Suppressor macrophage (primary cell): ENCODE measurements at regions not wholly inside any gene's neighbourhood (a gene's known extent, or its start where the extent isn't known, plus 50 kb on each side); places are given as distances from the start of the nearest gene placed in this dataset.
"Not testable (repeated sequence)": the region's sequence is repeated elsewhere in the genome, so short reads cannot be mapped to it uniquely, and the experiment has no call there.

ENCODE experiments used
- DNase-seq, 4 experiments: peaks; one replicate each; pipeline ENCODE4 v3.0.0-alpha.2; 2020 to 2022

DNA sequence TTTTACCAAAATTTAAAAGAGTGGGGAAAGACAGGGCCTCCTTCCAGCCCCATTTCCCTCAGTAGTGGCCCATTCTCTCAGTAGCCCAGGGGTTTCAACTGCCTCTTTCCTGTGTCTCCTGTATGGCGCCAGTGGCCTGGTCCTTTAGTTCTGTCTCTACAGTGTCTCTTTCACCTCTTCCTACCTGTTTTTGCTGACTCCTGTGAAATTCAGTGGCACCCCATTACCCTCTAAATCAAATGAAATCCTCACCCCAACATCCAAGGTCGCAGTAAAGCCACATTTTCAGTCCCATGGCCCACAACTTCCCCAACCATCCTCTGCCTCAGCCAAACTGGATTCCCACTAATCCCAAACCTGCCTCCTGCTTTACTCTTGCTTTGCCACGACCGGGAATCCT, 200.7 kb downstream of the IPMK start:
- DNase-seq: no peak

DNA sequence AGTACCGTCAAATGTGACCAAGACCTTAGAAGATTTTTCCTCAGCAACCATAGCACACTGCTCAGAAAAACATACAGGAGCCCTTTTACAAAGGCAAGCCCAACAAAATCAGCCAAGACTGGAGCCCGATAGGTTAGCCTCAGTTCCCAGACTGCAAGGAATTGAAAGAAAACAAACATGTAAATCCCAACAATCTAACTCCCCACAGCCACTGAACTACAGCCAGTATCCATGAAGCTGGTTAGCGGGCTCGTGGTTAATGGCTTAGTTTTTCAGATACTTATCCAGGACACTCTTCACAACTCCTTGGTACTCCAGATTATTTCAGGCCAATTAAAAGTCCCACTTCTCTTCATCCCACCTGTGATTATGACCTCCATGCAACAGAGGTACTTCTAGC, 201.6 kb downstream of the IPMK start:
- DNase-seq: no peak

DNA sequence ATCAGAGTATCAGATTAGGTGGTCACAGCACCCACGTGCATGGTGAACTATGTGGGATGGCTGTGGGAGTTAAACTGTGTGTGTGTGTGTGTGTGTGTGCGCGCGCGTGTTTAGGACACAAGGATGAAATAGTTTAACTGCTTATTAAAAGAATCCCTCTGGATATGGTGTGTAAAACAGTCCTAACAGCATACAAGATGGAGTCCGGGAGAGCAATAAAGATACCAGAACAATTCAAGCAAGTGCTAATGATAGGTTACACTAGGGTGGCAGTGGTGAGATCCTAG, 202.2 kb downstream of the IPMK start:
- DNase-seq: no peak

DNA sequence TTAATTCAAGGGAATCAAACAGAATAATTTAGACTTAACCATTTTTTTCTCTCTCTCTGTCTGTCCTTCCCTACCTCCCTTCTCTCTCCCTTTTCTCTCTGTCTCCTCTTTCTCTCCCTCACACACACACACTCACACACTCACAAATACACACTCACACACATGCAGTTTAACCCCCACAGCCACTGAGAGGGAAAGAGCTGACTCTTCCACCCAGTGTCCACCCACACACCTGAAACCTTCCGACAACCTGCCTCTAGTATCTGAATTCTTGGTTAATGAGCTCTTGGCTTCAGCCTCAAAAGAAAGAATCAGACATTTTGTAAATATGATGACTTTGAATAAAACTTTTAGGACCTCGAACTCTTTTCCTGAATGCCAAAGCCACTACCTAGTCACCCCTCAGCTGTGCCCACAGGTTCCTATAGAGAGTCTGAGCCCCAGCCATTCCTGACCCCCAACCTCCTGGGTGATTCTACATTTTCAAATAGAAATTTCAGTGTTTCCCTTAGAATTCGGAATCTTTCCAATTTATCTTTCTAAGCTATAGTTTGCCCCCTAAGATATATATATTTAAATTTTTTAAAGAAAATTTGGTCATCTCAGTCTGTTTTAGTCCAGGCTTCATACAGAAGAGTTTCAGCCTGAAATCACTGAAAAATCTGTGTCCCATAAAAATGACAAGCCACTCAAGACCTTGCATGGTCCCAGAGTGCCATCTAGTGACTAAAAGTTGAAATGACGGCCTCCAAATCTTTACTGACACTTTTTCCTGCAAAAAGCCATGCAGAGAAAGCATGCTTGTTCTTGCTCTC, 202.8 kb downstream of the IPMK start:
- DNase-seq: peak; percentile 25 to 46 (median 32)

DNA sequence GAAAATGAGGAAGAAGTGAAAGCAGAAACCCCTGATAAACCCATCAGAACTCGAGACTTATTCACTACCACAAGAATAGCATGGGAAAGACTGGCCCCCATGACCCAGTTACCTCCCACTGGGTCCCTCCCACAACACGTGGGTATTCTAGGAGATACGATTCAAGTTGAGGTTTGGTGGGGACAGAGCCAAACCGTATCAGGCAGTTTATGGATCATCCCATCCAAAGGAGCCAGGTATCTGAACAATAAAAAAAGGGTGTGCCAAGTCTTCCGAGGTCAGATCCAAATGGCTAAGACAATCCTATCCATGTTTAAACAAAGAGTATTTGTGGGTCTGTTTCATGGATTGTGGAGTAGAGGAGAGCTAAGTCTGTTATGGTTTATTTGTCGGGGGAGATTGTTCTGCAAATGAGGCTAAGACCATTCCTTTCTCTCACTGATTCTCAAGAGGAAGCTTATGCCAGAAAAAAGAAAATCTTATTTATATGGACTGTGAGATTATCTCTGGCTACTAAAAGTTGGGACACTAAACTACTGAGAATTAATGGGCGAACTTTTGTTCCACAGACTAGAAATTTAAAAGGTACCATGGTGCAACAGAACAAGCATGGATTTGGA, 203.7 kb downstream of the IPMK start:
- DNase-seq: peak in 1 of 4 experiments; percentile 4

DNA sequence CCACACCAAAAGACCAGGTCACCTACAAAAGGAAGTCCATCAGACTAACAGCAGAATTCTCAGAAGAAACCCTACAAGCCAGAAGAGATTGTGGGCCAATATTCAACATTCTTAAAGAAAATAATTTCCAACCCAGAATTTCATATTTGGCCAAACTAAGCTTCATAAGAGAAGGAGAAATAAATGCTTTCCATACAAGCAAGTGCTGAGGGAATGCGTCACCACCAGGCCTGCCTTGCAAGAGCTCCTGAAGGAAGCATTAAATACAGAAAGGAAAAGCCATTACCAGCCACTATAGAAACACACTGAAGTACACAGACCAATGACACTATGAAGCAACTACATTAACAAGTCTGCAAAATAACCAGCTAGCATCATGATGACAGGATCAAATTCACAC, 209.0 kb downstream of the IPMK start:
- not testable (repeated sequence) for DNase-seq

DNA sequence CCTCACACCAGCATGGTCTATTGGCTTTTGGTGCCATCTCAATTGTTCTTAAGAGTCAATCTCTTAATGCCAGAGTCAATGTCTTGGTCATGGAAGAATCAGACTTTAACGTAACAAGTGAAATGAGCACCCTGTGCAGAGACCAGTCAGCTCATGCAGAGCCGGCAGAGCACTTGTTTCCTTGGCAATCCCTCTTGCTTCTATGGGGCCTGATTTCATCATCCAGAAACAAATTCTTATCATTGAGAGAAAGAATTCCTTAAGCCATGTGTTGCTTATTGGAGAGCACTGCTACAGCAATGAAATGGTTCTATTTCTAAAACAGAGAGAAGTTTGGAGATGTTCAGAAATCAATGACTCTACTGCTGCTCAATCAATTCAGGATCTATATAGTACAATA, 212.8 kb downstream of the IPMK start:
- DNase-seq: no peak

DNA sequence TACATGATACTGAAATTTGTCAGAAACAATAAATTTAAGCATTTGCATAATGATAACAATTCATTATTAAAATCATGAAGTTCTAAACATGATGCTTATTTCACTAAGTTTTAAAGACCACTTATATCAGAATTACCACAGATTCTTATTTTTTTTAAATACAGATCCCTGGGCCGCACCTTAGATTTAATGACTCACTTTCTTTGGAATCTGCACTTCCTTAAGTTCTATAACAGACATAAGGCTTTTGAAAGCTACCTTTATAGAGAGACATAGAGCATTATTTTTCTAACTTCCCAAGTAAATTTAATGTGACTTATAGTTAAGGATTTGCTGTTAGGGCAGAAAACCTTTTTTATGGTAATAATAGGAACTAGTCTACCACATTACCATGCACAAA, 214.9 kb downstream of the IPMK start:
- no peak for DNase-seq

DNA sequence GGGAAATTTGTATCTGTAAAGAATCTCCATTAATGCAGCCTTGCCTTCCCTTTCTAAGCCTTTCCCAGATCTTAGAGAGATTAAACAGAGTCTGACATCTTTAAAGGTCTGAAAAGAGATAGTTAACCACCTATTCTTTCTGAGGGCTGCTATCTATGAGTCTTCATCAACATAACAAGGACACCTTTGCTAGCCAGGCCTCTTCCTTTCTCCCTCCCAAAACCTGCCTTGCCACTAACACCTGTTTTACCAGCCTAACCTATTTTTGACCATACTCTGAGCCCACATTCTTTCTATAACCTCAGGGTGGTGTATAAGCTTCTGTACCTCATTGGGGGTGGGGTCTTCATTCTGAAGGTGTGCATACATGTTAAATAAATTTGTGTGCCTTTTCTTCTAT, 217.1 kb downstream of the IPMK start:
- DNase-seq: no peak

DNA sequence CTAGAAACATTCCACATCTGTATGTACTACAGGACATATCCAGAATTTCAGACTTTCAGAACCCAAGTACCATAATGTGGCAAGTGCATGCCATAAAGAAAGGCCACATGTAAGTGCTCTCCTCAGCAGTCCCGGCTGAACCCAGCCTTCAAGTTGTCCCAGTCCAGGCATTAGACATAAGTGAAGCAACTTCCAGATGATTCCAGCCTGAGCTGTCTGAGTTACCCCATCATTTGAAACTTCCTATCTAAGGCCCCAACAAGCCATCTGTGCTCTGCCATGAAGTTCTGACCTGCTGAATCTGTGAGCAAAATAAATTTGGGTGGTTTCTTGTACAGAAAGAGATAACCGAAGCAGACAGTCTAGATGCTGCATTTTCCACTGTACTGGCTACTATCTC, 218.8 kb downstream of the IPMK start:
- no peak for DNase-seq

DNA sequence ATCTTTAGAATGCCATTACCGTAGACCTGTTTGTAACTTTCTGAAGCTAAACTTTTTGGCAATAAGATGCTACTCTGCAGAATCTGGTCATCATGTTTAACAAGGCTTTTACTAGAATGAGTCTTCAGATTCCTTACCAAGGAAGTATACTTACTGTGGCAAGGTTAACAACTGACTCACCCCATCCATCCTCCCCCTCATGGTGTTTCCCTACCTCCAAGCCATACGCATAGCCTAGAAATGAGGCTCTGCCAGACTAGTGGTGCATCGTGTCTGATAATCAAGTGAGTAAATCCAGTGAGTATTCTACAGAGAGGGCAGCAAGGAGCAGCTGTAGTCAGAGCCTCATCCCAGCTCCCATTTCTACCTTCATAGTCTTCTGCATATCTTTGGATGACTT, 223.6 kb downstream of the IPMK start:
- no peak for DNase-seq

DNA sequence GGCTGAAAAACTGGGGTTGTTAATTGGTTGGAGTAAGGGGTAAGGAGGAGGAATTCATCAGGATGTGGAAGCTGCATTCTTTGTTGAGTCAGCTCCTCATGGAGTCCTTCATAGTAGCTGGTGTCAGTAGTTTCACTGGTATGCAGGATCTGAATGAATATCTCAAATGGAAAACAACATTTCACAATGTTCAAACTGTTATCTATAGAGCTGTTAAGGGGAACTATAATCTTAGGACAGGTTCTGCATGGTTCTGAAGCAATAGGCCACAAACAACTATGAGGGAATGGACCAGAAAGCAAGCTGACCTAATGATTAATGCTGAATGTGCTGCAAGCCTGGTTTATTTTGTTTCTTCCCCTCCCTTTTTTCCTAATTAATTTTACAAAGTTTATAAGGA, 225.8 kb downstream of the IPMK start:
- DNase-seq: no peak

DNA sequence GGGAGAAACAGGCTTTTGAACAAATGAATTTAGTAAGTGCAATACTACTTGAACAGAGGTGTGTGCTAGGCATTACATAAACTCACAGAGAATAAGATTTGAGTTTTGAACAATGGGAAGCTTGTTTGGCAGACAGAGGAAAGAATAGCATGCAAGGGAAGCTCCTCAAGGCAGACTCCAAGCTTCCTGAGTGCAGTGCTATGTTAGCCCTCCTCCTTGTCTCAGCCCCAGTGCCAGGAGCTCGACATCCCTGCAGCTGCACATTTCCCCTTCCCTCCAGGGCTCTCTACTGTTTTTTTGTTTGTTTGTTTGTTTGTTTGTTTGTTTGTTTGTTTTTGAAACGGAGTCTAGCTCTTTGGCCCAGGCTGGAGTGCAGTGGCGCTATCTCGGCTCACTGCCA, 237.5 kb downstream of the IPMK start:
- DNase-seq: no peak

DNA sequence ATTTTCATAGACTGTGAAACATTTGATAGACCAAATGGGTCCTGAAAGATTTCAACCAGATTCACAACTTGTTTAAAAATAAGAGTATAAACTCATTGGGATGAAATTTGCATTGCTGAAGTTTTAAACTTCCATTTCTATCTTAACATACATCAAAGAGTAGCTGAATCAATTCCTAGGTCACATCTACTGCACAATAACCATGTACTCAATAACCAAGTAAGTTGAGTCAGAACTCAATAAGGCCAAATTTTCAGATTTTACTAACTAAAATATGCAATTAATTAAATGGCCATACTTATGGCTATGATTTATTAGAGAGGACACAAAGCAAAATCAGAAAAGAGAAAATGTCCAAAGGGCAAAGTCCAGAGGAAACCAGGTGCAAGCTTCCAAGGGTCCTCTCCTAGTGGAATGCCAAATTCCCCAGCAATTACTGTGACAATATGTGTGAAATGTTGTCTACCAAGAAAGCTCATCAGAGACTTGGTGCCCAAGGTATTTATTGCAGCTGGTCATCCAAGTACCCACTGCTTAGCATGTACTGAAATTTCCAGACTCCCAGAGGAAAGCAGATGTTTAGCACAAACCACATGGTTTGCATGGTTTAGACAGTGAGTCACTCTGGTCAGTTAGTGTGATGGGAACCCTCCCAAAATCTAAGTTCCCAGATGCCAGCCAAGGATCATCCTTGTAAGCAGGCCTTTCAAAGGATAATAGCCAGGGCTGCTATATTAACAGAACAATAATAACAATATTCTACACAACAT, 238.9 kb downstream of the IPMK start:
- no peak for DNase-seq

DNA sequence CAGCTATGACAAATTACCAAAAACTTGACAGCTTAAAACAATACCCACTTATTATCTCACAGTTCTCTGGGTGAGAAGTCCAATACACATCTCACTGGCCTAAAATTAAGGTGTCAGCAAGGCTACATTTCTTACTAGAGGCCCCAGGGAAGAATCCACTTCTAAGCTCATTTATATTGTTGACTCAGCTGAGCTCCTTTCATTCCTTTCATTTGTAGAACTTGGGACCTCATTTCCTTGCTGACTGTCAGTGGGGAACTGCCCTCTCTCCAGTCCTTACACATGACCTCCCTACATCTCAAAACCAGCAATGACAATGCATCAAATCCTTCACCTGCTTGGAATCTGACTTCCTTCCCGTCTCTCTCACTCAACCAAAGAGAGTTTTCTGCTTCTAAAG, 240.3 kb downstream of the IPMK start:
- no peak for DNase-seq

DNA sequence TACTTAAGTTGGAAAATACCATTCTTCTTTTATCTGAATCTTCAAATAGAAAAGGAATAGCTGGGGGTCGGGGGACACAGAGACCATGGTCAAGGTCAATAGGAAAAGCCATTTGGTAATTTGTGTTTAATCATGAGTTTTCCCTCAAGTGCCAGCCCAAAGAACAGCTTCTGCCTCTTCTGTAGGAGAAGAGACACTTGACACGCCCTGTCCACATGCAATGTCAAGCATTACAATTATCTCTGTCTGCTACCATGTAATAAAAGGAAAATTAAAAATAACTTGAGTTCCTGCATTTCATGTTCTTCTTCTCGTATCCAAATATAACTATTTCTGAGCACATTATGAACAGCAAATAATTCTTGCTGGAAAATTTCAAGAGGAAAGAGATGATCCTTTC, 241.7 kb downstream of the IPMK start:
- DNase-seq: no peak

DNA sequence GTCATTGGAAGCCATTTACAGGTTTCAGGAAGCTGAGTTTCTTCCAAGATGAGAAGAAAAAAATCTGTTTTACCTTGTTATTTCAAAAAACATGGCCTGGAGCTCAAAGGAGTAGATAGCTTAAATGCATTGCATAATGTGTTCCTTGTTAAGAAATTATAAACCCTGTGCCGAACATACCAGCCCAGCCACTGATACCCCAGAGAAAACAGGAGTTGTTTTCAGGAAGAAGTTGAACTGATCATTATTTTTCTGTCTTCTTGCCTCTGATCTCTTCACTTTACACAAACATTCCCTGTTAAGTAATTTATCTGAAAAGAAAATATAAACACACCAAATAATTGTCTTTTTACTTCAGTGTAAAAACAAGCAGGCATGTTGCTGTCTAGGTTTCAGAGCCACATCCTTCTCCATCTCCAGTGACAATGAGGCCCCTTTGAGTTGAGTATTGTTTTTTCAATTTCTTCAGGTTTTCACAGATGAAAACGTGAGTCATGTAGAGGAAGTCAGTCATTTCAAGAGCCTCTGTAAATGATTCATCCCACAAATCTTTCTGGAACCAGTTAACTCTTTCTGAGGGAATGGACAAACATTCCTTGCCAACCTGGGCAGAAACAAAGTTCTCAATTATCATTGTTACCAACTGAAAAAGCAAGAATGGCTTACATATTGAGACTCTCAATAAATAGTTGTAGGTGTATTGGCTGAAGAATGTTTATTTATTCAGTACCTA, 244.2 kb downstream of the IPMK start:
- DNase-seq: no peak

DNA sequence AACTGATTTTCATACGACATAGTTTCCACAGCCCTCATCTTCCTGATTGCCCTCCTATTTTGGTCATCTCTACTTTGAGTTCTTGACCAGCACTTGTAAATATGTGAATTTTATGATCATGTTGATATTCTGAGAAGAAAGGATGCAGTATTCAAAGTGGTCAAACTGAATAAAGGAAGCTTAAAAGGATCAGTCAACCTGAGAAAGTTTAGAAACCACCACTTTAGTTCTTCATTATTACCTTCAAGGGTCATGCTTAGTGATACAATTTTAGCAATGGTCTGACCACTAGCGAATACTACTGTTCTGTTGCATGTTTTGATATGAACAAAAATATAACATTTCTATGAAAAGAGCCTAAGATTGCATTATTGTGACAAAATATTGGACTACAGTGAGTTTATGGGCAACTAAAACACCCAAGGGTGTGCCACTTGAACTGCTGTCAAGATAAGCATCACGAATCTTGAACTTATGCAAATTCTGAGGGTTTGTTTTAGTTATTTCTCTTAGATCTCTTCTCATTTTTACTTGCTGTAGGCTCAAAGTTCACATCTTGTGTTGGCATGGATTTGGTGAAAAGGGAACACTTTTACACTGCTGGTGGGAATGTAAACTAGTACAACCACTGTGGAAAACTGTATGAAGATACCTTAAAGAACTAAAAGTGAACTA, 247.7 kb downstream of the IPMK start:
- DNase-seq: no peak

DNA sequence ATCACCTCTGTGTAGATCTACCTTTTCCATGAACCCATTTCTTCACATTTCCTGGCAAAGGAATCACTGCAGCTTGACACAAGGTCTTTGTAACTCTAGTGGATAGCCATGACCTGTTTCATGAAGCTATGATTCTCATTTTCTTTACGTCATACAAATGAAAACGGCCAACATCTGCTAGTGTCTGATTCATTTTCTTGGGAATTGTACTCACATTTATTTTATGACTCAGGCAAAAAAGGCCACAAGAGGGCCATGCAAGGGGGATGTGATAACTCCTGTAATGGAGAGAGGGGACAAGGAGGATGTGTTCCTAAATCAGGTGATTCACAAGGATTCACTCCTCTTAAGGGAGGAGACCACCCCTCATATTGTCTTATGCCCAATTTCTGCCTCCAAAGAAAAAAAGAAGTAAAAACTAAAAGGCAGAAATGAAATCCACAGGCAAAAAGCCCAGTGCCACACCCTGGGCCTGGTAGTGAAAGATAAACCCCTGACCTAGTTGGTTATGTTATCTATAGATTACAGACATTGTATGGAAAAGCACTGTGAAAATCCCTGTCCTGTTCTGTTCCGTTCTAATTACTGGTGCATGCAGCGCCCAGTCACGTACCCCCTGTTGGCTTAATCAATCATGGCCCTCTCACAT, 249.9 kb downstream of the IPMK start:
- no peak for DNase-seq

DNA sequence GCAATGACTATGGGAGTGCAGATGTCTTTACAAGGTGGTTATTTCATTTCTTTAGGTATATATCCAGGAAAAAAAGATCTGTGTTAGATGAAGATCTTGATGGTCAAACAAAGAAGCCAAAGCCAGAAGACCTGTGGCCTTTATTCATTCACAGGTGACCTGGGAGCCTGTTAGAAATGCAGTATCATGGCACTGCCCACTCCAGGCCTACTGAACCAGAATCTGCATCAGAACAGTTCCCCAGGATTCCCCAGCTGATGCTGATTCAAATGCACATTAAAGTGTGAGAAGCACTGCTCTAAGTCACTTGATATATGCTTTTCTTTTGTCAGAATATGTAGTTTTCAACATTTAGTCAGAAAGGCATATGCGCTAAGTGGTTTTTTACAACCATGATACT, 251.1 kb downstream of the IPMK start:
- DNase-seq: no peak

DNA sequence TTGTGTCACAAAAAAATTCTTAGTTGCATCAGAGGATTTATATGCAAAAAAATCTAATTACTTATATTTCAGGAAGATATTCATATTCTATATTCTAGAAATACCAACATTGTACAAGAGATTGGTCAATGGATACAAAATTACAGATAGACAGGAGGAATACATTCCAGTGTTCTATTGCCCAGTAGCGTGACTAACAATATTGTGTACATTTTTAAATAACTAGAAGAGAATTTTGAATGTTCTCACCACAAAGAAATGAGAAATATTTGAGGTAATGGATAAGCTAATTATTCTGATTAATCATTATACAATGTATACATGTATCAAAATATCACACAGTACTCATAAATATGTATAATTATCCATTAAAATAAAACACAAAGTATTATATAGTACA, 253.3 kb downstream of the IPMK start:
- DNase-seq: no peak

DNA sequence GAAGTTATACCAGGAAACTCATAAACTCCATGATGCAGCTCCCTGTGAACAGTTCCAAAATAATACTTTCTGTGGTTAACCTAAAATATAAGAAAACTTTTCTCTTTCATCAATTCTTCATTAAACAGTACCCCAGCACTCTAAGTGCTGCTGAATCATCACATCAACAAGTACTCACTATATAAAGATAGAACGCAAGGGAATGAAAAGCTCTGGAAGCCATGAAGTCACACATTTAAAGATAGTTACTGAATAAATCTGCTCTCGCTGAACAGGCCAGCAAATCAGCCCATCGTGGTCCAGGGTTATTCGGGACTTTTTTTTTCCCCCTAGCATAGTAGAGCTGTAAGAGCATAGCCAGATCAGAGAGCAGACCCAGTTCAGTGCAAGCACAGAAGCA, 254.3 kb downstream of the IPMK start:
- no peak for DNase-seq
